ENCODE measurements at regions not wholly inside any gene's neighbourhood (a gene's known extent, or its start where the extent isn't known, plus 50 kb on each side); places are given as distances from the start of the nearest gene placed in this dataset.

- no peak for TF ChIP-seq POLR2A (IDR thresholded peaks at IDR 0.05)
- TF ChIP-seq, protein P1, sequence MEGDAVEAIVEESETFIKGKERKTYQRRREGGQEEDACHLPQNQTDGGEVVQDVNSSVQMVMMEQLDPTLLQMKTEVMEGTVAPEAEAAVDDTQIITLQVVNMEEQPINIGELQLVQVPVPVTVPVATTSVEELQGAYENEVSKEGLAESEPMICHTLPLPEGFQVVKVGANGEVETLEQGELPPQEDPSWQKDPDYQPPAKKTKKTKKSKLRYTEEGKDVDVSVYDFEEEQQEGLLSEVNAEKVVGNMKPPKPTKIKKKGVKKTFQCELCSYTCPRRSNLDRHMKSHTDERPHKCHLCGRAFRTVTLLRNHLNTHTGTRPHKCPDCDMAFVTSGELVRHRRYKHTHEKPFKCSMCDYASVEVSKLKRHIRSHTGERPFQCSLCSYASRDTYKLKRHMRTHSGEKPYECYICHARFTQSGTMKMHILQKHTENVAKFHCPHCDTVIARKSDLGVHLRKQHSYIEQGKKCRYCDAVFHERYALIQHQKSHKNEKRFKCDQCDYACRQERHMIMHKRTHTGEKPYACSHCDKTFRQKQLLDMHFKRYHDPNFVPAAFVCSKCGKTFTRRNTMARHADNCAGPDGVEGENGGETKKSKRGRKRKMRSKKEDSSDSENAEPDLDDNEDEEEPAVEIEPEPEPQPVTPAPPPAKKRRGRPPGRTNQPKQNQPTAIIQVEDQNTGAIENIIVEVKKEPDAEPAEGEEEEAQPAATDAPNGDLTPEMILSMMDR (IDR thresholded peaks at IDR 0.05): no peak
Observed at GRCh38 chr2:151166410-151166809, 95.3 kb downstream of the RBM43 start.
